ENCODE measurements at regions not wholly inside any gene's neighbourhood (a gene's known extent, or its start where the extent isn't known, plus 50 kb on each side); places are given as distances from the start of the nearest gene placed in this dataset.
"Not testable (repeated sequence)": the region's sequence is repeated elsewhere in the genome, so short reads cannot be mapped to it uniquely, and the experiment has no call there.

GRCh38 chr5:169531631-169532030, 51.9 kb upstream of the SPDL1 start:
- DNase-seq = no peak

GRCh38 chr5:169527863-169528262, 55.7 kb upstream of the SPDL1 start:
- DNase-seq = no peak

GRCh38 chr5:169527066-169527465, 56.5 kb upstream of the SPDL1 start:
- no peak for DNase-seq

- DNase-seq = no peak
These were observed 60.7 kb upstream of the SPDL1 start for GRCh38 chr5:169522851-169523250.

- DNase-seq = no peak
These were observed 62.1 kb upstream of the SPDL1 start for GRCh38 chr5:169521366-169521983.

GRCh38 chr5:169519358-169519757, 64.2 kb upstream of the SPDL1 start:
- DNase-seq = no peak

DNA sequence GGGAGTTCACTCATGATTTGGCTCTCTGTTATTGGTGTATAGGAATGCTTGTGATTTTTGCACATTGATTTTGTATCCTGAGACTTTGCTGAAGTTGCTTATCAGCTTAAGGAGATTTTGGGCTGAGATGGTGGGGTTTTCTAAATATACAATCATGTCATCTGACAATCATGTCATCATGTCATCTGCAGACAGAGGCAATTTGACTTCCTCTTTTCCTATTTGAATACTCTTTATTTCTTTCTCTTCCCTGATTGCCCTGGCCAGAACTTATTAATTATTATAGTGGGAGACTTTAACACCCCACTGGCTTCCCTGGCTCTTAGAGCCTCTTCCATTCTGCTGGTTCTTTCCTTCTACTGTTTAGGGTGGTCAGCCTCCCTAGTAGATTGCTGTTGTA, 64.8 kb upstream of the SPDL1 start:
- not testable (repeated sequence) for DNase-seq

GRCh38 chr5:169512385-169512784, 71.2 kb upstream of the SPDL1 start:
- DNase-seq = no peak

DNA sequence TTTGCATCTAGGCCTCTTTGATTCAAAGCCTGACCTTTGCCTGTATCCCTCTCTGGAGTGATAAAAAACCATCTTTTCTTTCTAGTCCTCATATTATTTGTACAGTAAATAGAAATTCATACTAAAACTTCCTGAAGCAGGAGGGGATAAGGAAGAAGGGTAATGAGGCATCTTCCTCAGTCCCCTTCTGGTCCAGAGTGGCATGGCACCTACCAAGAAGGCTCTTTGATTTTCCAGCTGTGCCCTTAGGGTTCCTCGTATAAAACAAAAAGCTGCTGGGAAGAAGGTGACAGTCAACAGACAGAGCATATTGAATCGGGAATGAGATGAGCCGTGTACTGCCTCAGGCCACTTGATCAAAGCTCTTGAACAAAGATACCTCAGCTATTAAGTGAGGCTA, 71.9 kb upstream of the SPDL1 start:
- DNase-seq = no peak

GRCh38 chr5:169507051-169507450, 76.5 kb upstream of the SPDL1 start:
- no peak for DNase-seq

- no peak for DNase-seq
These were observed 79.7 kb upstream of the SPDL1 start for GRCh38 chr5:169503886-169504285.

GRCh38 chr5:169499990-169500505, 83.5 kb upstream of the SPDL1 start:
- DNase-seq = no peak

DNA sequence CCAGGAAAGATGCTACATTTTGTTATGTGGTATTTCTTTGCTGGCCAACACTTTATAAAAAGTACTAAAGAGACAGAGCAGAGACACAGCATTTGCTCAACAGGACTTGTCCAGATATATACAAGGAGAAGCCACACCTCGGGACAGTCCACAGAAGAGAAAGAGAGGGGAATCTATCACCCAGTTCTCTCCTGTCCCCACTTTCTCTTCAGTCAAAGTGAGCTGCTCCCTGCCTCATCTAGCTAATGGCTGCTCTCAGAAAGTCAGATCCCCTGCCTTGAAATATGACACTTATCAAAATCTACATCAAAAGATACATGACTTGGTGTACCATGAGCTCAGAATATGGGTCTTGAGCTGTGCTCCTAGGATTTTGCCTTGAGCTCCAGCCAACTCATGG, 86.7 kb upstream of the SPDL1 start:
- no peak for DNase-seq

DNA sequence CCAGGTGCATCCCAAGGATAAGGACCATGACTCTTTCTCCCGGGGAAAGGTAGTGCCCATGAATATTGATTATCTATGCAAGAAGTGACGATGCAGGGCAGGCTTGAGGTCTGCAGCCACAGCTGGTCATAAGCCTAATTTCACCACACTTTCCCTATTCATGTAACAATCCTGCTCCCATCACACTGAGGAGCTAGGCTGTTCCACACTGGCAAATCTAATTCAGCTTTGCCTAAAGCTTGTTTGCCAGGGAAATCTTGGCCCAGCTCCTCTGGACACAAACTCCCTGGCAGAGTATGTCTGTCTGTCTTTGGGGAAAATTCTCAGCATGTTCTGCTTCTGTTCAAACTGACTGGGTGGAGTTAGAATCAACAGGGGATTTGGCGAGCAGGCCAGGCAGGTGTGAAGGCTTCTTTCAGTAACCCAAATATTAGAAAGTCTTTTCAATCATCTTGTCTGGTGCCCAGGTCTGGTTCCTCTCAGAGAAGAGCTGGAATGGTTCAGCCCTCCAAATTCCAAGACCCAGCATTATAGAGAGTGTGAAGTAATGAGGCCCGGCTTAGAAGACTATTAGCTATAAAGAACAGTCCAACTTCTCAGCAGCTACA, 88.5 kb upstream of the SPDL1 start:
- DNase-seq = no peak

GRCh38 chr5:169494383-169494935, 89.1 kb upstream of the SPDL1 start:
- DNase-seq = no peak

GRCh38 chr5:169474226-169474625, 109.3 kb upstream of the SPDL1 start:
- no peak for DNase-seq

DNA sequence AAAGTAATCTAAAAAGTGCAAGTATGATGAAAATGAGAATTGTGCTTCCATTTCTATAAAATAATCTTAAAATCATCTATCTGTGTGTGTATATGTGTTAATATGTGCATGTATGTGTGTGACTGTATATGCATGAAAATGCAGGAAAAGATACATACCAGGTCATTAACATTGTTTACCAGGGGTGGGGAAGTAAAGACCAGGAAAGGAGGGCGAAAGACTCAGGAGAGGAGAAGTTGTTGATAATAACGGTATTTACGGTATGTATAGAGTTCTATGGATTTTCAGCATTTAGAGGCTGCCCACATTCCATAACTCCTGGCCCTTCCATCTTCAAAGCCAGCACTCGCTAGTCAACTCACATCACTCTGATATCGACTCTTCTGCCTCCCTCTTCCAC, 111.0 kb upstream of the SPDL1 start:
- DNase-seq = no peak

DNA sequence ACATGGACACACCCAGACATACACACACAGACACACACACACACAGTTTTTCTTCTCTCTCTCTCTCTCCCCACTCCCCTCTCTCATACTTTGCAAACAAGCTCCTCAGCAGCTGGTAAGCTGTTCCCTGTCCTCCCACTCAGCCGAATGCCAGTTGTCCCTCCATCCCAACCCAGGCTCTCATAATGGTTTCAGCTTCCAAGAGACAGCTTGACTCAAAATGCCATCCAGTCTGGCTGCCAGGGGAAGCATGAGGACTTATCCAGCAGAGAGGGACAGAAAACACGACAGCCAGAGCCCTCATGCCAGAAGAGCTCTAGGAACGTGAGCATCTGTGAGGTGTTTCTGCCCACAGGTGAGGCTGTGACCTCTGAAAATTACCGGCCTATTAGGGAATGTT, 112.6 kb upstream of the SPDL1 start:
- DNase-seq = no peak

GRCh38 chr5:169467041-169467771, 116.4 kb upstream of the SPDL1 start:
- DNase-seq = no peak

DNA sequence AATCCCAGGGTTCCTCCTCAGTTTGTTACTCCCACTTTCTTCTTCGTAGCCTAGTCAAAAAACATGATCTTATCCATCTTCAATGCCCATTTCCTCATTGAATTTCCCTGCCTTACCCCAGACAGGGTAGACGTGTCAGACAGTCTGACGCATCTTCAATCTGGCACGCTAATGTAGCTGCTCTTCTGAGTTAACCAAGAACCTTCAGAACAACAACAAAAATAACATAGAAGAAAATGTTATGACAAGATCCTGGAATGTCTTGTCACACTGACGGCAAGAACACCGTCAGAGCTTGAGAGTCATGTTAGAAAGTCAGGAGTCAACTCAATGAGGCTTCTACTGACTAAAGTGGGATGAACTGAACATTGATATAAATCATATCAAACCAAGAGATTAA, 122.7 kb upstream of the SPDL1 start:
- DNase-seq = no peak

GRCh38 chr5:169460123-169460522, 123.5 kb upstream of the SPDL1 start:
- no peak for DNase-seq

DNA sequence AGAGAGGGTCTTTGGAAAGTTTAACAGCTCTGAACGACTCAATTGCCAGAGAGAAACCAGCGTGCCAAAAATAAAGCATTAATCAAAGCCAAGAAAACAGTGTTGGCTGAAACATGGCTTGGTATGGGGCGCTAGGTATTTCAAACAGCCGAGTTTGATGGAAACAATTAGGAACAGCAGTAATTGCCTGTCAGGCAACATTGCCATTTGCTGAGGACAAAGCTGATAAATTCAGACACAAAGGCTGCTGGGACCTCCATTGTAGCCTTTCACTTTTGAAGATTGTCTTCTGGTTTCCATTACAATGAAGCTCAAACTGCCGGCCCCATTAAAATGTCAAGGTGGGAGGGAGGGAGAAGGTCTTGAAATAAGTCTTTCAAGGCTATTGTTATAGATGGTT, 125.4 kb upstream of the SPDL1 start:
- DNase-seq = no peak

DNA sequence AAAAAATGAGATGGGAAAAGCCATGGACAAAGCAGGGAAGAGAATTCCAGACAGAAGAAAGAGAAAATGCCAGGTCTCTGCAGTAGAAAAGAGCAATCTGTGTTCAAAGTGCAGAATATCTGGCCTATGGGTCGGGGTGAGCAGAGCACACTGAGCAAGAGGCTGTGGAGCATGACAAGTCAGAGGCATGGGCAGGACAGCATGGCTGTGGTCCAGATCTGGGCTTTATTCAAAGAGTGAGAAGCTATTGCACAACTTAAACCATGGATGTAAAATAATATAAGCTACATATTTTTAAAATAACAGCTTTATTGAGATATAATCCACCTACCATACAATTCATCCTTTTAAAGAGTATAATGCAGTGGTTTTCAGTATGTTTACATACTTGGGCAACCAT, 133.1 kb upstream of the SPDL1 start:
- DNase-seq = no peak

DNA sequence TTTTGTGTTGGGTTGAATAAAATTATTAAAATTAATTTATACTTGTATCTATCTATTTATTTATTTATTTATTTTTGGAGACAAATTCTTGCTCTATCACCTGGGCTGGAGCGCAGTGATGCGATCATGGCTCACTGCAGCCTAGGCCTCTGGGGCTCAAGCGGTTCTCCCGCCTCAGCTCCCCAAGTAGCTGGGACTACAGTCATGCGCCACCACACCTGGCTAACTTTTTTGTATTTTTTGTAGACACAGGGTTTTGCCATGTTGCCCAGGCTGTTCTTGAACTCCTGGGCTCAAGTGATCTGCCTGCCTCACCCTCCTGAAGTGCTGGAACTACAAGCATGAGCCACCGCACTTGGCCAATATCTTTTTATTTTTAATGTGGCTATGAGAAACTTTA, 134.7 kb upstream of the SPDL1 start:
- DNase-seq = no peak

Data from NCI-H2227 treated with DMSO at 0.1 percent for 48 hours (cell line).